ENCODE measurements at regions not wholly inside any gene's neighbourhood (a gene's known extent, or its start where the extent isn't known, plus 50 kb on each side); places are given as distances from the start of the nearest gene placed in this dataset.

DNA sequence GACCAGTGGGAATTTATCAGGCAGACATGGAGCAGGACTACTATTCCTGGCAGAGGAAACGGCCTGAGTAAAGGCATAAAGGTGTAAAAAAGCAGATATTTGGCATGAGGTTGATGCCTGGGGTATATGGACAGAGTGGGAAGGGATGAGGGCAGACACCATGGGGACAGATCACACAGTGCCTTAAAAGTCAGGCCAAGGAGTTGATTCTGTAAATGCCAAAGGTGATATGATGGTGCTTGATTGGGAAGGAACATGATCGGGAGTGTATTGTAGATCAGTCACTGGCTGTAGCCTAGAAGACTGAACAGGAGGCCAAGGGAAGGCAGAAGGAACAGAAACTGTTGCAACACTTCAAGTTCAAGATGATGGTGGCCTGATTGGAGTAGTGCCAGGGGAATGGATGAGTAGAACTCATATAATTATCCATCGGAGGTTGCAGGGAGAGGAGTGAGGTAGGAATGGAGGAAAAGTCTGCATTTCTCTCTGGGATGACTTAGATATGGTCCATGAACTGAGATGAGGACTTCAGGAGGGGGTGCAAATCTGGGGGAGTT, 594.3 kb upstream of the KLF4 start:
- TF ChIP-seq, protein P1, sequence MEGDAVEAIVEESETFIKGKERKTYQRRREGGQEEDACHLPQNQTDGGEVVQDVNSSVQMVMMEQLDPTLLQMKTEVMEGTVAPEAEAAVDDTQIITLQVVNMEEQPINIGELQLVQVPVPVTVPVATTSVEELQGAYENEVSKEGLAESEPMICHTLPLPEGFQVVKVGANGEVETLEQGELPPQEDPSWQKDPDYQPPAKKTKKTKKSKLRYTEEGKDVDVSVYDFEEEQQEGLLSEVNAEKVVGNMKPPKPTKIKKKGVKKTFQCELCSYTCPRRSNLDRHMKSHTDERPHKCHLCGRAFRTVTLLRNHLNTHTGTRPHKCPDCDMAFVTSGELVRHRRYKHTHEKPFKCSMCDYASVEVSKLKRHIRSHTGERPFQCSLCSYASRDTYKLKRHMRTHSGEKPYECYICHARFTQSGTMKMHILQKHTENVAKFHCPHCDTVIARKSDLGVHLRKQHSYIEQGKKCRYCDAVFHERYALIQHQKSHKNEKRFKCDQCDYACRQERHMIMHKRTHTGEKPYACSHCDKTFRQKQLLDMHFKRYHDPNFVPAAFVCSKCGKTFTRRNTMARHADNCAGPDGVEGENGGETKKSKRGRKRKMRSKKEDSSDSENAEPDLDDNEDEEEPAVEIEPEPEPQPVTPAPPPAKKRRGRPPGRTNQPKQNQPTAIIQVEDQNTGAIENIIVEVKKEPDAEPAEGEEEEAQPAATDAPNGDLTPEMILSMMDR (optimal IDR thresholded peaks at IDR 0.05 in 1 of 3, IDR thresholded peaks at IDR 0.05 in 1 of 3, conservative IDR thresholded peaks at IDR 0.05 in 1 of 3; ENCODE audit: extremely low read depth in 1 of 3, insufficient read depth in 2 of 3, low read length in 3 of 3) = no peak
- TF ChIP-seq EZH2 (IDR thresholded peaks at IDR 0.05; ENCODE audit: low read length) = no peak

All from keratinocyte (primary cell).